ENCODE measurements at regions not wholly inside any gene's neighbourhood (a gene's known extent, or its start where the extent isn't known, plus 50 kb on each side); places are given as distances from the start of the nearest gene placed in this dataset.

GRCh38 chr14:95024380-95024779, 132.9 kb downstream of the DICER1 start:
- no peak for TF ChIP-seq YY1 (IDR thresholded peaks at IDR 0.05; ENCODE audit: low read depth, low read length)
- no peak for TF ChIP-seq CREB1 (IDR thresholded peaks at IDR 0.05; ENCODE audit: low read depth)
- TF ChIP-seq ZBED1 (IDR thresholded peaks at IDR 0.05; ENCODE audit: borderline replicate concordance) = no peak
- TF ChIP-seq, protein P1, sequence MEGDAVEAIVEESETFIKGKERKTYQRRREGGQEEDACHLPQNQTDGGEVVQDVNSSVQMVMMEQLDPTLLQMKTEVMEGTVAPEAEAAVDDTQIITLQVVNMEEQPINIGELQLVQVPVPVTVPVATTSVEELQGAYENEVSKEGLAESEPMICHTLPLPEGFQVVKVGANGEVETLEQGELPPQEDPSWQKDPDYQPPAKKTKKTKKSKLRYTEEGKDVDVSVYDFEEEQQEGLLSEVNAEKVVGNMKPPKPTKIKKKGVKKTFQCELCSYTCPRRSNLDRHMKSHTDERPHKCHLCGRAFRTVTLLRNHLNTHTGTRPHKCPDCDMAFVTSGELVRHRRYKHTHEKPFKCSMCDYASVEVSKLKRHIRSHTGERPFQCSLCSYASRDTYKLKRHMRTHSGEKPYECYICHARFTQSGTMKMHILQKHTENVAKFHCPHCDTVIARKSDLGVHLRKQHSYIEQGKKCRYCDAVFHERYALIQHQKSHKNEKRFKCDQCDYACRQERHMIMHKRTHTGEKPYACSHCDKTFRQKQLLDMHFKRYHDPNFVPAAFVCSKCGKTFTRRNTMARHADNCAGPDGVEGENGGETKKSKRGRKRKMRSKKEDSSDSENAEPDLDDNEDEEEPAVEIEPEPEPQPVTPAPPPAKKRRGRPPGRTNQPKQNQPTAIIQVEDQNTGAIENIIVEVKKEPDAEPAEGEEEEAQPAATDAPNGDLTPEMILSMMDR (IDR thresholded peaks at IDR 0.05 in 2 of 3, conservative IDR thresholded peaks at IDR 0.05 in 1 of 3; ENCODE audit: control insufficient read depth in 2 of 3, extremely low read depth in 1 of 3, insufficient read depth in 1 of 3, low read depth in 3 of 3, low read length in 3 of 3) = no peak
- TF ChIP-seq ZNF274 (IDR thresholded peaks at IDR 0.05; ENCODE audit: insufficient read depth, insufficient read length) = no peak
- TF ChIP-seq, protein P2, sequence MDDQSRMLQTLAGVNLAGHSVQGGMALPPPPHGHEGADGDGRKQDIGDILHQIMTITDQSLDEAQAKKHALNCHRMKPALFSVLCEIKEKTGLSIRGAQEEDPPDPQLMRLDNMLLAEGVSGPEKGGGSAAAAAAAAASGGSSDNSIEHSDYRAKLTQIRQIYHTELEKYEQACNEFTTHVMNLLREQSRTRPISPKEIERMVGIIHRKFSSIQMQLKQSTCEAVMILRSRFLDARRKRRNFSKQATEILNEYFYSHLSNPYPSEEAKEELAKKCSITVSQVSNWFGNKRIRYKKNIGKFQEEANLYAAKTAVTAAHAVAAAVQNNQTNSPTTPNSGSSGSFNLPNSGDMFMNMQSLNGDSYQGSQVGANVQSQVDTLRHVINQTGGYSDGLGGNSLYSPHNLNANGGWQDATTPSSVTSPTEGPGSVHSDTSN (IDR thresholded peaks at IDR 0.05; ENCODE audit: insufficient replicate concordance, low read depth, low read length) = no peak
- no peak for TF ChIP-seq JUNB (IDR thresholded peaks at IDR 0.05)
- no peak for TF ChIP-seq FOXM1 (IDR thresholded peaks at IDR 0.05; ENCODE audit: low read depth, low read length)

All from GM12878 (cell line).